CD4-positive, alpha-beta T cell treated with Interleukin-15 for 1 hour (primary cell): ENCODE measurements at regions not wholly inside any gene's neighbourhood (a gene's known extent, or its start where the extent isn't known, plus 50 kb on each side); places are given as distances from the start of the nearest gene placed in this dataset.

Source experiments
- DNase-seq: peaks from one replicate; pipeline ENCODE4 v3.0.0-alpha.2; 2020

DNA sequence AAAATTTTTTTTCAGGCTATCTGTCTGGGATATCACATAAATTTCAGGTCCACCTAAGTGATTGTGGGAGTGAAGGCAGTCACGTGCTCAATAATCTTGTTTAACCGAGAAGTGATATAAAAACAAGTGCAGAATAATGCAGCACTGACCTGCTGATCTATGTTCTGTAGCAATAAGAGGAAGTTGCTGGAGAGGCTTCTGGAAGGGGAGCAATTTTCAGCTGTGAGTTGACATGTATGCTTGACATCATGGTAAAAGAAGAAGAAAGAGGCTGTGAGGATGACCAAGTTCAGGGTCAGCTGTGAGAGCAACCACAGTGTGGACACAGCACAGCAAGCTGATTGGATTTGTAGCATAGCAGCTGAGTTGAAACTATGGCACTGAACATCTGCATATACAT, 172.0 kb upstream of the PELI2 start:
- no peak for DNase-seq

DNA sequence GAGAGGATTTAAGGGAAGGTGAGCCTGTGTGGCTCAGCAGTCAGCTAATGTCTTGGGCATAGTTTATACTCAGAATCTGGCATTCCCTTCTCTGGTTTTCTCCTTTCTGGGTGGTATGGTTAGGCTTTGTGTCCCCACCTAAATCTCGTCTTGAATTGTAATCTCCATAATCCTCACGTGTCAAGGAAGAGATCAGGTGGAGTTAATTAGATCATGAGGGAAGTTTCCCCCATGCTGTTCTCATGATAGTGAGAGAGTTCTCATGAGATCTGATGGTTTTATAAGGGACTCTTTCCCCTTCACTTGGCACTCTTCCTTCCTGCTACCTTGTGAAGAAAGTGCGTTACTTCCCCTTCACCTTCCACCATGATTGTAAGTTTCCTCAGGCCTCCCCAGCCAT, 169.8 kb upstream of the PELI2 start:
- DNase-seq = no peak

DNA sequence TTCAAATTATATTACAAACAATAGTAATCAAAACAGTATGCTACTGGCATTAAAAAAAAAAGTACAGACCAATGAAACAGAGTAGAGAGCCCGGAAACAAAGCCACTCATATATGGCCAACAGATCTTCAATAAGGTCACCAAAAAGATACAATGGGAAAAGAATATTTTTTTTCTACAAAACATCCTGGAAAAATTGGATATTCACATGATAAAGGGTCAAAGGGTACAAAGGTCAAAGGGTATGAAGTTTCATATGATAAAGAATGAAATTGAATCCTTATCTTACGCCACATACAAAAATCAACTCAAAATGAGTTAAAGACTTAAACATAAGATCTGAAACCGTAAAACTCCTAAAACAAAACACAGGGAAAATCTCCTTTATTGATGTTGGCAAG, 168.5 kb upstream of the PELI2 start:
- DNase-seq = no peak

DNA sequence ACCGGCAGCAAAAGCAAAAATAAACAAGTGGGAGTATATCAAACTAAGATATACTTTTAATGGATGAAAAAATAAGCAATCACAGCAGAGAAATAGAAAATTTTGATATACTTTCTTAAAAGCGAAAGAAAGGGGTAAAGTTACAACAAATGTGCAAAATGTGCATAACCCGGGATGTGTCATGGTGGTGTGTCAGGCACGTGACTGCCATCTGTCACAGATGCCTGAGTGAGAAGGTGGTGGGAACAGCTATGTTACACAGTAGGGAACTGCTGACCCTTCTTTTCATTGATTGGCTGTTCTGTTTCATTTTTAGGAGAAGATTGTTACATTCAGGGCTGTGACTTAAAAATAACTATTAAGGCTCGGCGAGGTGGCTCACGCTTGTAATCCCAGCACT, 168.1 kb upstream of the PELI2 start:
- no peak for DNase-seq

DNA sequence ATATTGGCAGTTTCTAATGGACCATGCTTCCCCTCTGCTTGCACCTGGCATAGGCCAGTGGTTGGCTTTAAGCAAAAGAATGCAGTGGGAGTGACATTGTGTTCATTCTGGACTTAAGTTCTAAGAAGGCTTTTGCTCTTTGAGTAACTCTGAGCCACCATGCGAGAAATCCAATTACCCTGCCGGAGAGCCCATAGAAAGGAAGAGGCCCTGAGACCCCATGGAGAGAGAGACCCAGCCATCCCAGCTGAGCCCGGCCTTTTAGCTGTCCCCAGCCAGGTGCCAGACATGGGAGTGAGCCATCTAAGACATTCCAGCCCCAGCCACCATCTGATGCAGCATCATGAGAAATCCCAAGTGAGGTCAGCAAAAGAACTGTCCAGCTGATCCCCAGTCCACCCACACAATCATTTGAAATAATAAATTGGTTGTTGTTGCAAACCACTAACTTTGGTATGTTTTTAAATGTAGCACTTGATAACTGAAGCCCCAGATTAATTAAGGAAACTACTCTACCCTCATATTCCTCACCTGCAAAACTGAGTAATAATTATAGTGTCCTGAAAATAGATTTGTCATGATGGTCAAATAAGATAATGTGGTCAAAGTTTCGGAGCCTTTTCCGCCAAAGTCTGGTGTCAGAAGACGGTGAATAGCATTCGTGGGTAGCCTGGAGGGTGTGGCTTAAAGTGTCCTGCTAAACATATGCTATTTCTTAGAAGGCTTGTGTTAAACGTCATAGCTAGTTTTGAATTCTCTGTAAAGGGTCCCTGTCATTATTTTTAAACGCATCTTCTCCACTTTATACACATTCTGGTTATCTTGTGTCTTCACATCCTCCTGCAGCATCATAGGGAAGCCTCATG, 166.6 kb upstream of the PELI2 start:
- no peak for DNase-seq

DNA sequence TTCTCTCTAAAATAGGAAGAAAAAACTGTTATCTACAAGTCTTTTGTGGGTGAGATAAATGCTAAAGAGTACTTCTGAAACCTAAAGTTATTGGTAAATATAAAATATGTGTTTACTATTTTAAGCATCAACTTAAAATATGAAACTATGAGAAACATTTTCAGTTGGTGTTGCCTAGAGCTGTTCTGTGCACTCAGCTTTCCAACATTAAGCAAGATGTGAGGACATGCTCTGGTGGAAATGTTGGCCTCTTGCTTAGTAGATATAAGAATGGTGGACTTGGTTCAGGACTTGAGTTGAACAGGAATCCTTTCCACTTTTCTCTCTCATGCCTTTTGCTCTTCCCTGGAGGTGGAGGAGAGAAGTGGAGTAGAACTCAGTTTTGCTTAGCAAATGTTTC, 164.1 kb upstream of the PELI2 start:
- no peak for DNase-seq

DNA sequence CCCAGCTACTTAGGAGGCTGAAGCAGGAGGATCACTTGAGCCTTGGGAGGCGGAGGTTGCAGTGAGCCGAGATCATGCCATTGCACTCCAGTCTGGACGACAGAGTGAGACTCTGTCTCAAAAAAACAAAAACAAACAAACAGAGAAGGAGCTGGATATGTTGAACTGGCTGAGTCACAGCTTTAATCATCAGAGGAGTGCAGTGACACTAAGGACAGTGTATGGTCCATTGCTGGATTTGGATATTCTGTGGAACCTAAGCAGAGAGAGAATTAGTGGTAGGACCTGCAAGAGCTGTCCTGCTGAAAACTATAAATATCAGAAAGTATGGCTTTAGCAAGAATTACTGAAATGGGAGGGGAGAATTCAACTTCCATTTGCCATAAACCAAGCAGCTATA, 163.0 kb upstream of the PELI2 start:
- DNase-seq = no peak

DNA sequence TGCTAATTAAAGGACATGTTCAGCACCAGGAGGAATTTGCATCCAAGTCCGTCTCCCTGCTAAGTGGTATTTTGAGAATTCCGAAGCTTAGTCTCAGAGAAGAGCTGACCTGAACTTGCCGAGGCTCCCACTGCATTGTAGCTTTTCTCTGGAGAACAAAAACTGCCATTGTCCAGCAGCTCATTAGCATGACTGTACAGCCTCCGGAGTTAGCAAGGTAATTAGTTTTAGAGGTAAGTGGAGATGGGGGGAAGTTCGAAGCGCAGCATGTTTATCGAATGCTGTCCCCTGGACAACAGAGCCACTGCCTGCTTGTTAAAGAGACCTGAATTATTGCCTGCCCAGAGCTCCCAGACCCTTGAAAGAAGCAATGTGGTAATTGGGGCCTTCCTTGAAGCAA, 160.3 kb upstream of the PELI2 start:
- DNase-seq = no peak

DNA sequence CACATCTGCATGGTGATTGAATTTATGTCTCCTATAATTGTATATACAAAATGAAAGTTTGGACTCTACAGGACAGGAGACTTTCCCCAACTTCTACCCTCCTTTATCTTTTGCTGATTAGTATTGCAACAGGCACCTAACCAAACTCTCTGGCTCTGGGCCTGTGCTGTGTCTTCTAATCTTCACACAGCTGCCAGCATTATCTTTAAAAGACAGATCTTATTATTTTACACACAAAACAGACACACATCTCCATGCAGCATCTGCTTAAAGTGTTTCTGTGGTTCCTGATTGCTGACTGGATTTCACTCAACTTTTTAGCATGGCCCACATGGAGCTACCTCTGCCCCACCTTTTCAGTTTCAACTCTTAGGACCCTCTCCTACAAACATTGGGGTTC, 154.9 kb upstream of the PELI2 start:
- no peak for DNase-seq

DNA sequence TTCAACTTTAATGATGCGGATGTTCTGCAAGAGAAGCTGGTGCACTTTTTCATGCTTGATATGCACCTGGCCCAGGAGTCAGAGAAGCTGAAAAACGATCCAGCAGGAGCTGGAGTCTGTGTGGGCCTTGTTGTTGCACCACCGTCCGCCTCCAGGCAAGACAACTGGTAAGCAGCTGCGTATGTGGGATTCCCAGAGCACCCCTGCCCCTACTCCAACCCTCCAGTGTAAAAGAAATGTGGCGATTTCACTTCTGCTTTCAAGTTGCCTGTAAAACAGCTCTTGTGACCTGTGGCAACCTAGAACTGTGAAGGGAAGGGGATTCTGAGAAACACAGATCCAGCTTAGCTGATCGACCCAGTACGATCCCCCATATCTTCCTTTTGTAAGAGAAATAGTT, 154.1 kb upstream of the PELI2 start:
- DNase-seq = no peak

DNA sequence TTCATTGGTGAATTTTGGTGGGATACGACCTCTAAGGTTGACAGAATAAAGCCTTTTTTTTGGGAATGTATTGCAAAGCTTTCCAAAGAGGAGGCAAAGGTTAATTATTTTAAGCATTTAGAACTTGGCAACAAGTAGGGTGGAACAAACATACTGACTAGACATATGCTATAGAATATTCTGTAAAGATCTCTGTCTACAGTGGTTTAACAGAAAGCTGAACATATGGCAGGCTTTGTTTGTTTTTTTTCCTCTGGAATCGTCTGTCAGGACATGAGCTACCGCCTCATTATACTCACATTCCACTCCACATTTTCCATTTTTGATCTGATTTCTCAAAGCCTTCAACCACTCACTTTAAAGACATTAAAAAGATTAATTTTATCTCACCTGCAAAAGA, 153.4 kb upstream of the PELI2 start:
- no peak for DNase-seq

DNA sequence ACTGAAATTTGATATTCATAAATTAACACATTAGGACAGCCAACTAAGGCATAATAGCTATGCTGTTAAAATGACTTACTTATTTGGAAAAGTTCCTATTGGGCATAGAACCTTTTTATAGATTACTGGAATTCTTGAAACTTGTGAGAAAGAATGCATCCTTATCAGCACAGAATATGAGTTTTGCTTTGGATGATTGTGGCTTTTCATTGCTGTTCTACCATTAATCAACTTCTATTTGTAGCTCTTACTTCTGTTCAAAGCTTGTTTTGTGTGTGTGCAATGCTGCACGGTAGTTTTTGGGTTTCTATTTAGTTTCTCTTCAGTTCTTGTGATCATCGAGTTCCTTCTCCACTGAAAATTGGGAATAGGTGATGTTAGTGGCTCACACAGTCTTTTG, 152.4 kb upstream of the PELI2 start:
- DNase-seq = no peak

DNA sequence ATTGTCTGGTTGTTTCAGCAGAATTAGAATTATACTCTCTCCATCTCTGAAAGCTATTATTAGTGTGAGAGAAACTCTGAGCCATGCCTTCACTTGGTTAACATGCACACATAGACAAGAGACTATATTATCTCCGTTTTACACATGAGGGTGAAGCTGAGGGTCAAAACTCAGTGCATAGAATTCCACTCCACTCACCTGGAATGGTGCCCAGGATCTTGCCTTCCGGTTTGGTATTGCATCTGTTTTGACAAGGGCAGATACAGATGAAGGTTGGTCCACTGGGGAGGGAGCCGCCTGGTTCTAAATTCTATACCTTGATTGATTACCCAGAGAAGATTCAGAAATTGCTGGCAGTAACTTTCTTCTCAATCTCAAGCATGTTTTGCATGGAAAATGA, 149.5 kb upstream of the PELI2 start:
- DNase-seq = no peak

DNA sequence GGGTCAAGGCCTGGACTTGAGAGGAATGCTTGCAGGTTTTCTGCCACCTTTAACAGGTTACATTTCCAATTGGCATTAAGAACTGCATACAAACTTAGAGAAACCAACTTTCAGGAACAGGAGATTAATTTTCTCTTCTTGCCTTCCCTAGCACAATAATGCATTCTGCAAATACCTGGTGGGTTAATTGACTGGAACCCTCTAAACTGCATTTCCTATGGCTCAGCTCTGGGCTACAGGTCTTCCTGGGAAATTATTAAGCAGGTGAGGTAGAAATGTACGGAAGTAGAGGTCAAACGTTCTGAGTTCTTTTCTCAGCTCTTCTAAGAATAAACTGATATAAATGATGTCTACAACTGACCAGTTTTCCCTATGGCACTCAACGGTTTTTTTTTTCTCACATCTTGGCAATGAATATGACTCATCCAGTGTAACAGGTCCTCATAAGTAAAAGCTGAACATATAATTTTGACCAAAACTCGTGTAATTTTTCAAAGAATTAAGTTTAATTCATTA, 144.9 kb upstream of the PELI2 start:
- DNase-seq = no peak

DNA sequence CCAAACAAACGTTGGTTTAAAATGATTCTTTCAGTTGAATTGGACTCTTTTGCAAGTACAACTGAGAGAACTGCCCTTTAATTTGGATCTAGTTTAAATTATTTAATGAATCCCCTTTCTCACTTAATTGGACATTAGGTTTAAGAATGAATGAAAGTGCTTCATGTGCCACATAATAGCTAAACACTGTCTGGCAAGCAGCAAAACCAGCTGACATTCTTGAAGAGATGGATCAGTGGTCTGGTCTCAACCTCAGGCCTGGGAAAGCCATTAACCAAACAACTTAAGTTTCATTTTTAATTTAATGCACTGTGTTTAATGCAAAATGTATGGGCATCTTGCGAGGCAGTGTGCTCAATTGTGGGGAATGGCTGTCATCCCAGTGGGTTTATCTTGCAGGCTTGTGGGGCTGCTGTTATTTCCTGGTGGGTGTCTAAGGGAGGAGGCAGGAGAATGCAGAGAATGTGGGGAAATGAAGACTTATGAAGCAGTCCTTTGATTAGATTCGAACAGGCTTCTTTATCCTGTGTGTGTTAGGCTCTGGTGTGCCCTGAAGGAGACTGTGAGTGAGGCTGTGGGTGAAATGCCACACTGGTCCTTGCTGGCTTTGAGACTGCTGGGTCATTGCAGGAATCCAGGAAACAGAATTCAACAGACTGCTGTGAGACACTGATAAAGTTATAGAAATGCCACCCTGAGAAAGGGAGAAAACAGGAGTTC, 144.1 kb upstream of the PELI2 start:
- DNase-seq = no peak

DNA sequence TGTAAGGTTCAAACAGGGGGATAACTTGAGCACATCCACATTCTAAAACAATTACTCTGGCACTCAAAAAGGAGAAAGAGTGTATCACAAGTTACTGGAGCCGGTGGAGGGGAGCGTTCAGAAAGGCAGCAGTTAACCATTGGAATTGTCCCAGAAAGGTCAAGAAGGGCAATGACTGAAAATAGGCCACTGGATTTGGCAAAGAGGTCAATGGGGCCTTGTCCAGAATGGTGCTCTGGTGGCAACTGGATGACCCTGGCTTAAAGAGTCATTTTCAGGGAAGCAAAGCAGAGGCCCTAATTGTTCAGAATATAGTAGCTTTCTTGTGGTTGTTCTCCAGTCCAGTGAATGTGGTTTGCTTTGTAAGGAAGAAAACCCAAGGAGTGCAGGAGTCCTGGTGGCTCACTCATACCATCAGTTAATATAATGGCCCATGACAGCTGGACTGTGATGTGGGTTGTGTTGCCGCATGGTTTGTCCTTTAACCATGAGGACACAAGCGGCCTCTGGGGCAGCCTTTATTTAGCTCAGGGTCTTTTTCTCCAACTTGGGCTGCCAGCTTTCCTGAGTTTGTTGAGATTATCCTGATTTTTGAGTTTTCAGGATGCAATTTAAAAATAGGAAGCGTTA, 142.8 kb upstream of the PELI2 start:
- no peak for DNase-seq

DNA sequence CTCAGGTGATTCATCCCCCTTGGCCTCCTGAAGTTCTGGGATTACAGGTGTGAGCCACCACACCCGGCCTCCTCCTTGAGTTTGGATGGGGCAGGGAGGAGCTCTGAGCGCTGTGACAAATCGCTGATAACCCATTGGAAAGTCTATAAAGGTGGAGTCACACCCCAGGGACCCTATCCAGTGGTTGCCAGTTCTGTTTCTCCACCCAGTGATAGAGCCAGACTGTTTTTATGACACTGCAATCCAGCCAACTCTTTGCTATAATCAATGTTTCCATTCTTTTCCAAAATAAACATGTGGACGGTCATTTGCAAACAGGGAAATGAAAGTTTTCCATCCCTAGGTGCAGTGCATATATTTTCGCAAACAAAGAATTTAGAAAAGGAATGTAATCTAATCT, 142.0 kb upstream of the PELI2 start:
- DNase-seq = no peak

DNA sequence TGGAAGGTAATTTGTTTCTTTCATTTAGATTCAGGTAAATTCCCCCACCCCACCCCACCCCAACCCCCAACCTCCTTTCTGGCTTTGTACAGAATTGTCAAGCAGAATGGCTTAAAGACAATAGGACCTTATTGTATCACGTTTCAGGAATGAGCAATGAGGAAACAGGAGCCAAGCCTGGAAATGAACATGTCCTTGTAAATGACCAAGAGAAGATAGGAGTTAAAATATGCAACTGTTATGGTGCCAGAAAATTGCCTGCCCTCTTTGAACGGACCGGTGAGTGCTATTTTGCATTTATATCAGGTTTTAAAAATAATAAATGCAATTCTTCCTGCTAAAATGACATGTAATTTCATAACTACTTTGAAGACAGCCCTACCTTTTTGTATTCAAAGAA, 141.6 kb upstream of the PELI2 start:
- no peak for DNase-seq

DNA sequence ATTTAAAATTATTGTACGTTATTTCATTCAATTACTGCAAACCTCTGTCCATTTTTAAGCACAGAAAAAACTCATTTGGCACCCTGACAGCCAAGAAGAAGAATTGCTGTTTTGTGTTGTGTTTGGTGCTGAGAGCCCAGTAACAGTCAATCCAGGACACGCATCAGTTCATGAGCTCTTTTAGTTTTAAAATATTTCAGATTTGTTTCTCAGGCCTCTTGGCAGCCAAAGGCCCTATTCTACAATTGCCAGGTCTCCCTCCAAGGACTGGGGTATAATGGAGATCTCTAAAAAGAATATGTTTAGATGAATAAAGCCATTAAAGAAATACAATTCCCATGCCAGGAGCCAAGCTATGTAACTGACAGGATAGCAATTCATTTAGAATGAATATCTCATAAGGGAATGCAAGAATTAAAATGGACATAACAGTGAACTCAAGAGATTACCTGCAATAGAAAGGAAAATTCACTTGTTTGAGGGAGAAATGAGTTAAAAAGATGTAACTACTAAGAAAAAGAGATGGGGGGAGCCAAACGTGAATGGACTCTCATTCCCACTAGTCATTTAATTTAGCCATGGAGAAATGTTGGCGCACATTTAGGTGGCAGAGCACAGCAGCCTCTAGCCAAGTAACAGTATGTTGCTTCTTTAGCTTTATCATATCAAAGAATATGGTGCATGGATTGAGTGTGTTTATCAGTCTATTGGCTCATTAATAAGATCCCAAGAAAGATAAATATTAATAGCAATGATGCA, 140.6 kb upstream of the PELI2 start:
- DNase-seq = no peak

DNA sequence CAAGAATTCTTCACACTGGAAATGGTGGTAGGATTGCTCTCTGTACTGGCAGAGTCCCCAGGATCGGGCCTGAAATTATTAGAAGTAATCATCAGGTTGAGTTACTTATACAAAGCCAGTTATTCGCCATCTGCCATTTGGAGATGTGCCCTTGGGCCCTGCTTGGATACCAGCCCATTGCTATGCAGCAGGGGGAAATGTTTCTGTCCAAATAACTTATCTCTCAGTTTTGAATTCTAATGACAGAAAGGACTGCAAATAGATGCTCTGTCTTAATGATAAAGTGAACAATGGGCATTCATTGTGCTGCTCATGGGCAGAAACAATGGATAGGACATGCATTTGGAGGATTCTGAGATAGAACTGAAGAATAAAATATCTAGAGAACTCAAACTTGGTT, 139.1 kb upstream of the PELI2 start:
- no peak for DNase-seq

DNA sequence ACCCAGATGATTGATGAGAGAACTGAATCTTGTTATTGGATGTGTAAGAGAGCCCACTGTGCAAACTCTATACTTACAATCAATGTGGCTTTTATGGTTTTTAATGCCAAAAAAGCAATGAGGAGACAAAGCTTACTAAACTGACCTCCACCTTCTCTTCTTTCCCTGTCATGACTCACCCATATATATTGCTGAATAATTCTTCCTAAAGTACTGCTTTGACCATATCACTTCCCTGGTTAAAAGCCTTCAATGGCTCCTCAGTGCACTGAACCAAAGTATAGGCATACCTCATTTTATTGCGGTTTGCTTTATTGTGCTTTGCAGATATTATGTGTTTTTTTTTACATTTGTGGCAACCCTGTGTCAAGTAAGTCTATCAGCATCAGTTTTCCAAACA, 138.4 kb upstream of the PELI2 start:
- DNase-seq = no peak

DNA sequence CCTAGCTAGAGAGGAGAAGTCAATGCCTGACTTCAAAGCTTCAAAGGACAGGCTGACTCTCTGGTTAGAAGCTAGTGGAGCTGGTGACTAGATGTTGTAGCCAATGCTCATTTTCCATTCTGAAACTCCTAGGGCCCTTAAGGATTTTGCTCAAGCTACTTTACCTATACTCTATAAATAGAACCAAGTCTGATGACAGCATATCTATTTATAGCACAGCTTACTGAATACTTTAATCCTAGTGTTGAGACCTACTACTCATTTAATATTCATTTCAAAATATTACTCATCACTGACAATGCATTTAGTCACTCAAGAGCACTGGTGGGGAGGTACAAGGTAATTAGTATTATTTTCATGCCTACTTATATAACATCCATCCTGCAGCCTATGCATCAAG, 137.2 kb upstream of the PELI2 start:
- DNase-seq = no peak

DNA sequence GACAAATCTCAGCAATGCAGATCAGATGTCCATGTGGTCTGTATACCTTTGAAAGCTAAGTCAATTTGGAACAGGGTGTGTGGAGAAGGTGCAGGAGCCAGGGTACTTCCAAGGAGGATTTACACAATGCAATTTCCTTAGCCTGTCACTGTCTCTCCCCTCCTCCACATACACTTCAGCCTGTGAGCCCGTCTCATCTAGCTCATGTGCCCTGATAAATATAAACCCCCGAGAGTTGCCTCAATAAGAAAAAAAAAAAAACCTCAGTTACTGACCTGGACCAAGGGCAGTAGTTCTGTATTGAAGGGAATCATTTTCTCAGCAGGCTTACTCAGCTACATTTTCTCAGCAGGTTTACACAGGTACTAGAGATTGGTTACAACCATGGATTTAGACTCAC, 132.1 kb upstream of the PELI2 start:
- DNase-seq = no peak
